Subcutaneous abdominal adipose tissue (tissue), 5 donors: ENCODE measurements at regions not wholly inside any gene's neighbourhood (a gene's known extent, or its start where the extent isn't known, plus 50 kb on each side); places are given as distances from the start of the nearest gene placed in this dataset.

Experiments used
- H3K27ac ChIP-seq: one replicate; pipeline ENCODE4 v1.7.0; 2013; ENCODE audit warnings: low read depth, mild to moderate bottlenecking, inconsistent platforms, low read length, moderate library complexity
- H3K27me3 ChIP-seq, 5 donors: one replicate each; pipeline ENCODE4 v1.7.0; 2013; ENCODE audit warnings: low read length in 5 of 5, inconsistent platforms in 1 of 5; ENCODE audit not compliant: control insufficient read depth in 5 of 5, insufficient read depth in 4 of 5
- H3K36me3 ChIP-seq, 5 donors: one replicate each; pipeline ENCODE4 v1.7.0; 2013; ENCODE audit warnings: low read length in 5 of 5; ENCODE audit not compliant: control insufficient read depth in 5 of 5, insufficient read depth in 5 of 5
- H3K4me1 ChIP-seq, 5 donors: one replicate each; pipeline ENCODE4 v1.7.0; 2013; ENCODE audit warnings: low read length in 5 of 5, mild to moderate bottlenecking in 3 of 5, moderate library complexity in 1 of 5; ENCODE audit not compliant: control insufficient read depth in 5 of 5, insufficient read depth in 5 of 5
- H3K4me3 ChIP-seq, 5 donors: one replicate each; pipeline ENCODE4 v1.7.0; 2013; ENCODE audit warnings: low read length in 5 of 5, low read depth in 1 of 5
- H3K9ac ChIP-seq, 5 donors: one replicate each; pipeline ENCODE4 v1.7.0; 2013; ENCODE audit warnings: low read length in 5 of 5, mild to moderate bottlenecking in 4 of 5, moderate library complexity in 3 of 5
- H3K9me3 ChIP-seq, 5 donors: one replicate each; pipeline ENCODE4 v1.7.0; 2013; ENCODE audit warnings: low read length in 5 of 5; ENCODE audit not compliant: control insufficient read depth in 5 of 5
- donor health status: healthy.
- donor health status: healthy.
- donor health status: healthy.
- donor health status: healthy.
- donor health status: healthy.

DNA sequence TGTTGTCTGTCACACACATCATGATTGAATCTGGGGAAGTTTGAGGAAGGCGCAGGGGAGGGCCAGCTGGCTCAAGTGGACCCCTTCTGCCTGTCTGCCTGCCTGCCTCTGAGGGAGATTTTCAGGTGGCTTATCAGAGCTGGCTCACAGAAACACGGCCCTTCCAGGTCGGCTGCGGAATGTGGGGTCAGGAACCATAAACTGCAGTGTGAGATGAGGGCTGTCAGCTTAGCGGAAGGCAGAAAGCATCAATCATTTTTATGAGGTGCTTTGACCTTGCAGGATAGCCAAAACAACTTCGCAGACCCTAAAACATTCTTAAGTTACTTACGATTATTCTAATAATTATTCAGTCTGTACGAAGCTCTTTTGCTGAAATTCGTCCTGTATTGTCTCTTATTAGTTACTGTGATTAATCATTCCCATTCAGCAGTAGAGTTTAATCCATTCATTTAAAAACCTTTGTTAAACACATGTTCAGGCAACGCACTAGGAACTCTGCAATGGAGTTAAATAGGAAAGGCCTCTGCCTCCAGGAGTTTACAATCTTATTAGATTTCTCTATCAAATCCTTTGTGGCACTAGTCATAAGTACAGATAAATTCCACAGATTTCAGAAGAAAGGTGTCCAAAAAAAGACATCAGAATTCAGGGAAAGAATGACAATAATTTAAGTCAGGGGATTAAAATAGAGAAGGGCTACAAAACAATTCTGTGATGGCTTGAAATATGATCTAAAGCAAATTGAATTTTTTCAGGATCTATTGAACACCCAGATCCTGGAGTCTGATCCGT is 371.6 kb downstream of the HRH4 start:
- no peaks in the 10 kb centered on the region for H3K4me1 ChIP-seq
- no peak overlapping the region for H3K9ac ChIP-seq
- no peaks in the 10 kb centered on the region for H3K9me3 ChIP-seq
- H3K36me3 ChIP-seq: no peaks in the 10 kb centered on the region
- no peak overlapping the region for H3K27ac ChIP-seq
- H3K27me3 ChIP-seq: peaks cover 0 to 2% (median 0%) of the 10 kb centered on the region in 5 donors
- no peak overlapping the region for H3K4me3 ChIP-seq

DNA sequence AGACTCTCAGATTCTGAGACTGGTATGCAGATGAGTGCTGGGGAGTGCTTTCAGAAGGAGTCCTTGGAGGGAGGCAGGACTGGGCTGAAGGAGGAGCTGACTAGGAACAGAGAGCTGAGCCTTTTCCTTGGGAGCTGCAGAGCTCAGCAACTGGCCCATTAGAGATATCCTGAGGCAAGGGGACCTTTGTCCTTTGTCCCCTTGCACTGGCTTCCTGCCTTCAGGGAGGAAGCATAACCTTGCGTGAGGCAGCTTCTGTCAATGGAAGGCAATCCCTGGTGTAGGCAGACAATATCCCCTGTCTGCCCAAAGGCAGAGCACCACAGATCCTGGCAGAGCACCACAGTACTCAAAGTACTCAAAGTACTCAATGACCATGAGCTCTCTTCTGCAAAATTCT is 375.3 kb downstream of the HRH4 start:
- Histone ChIP-seq H3K4me1 (no peaks in the 10 kb centered on the region), H3K27me3 (peaks cover 0 to 2% (median 0%) of the 10 kb centered on the region in 5 donors), H3K4me3 (no peak overlapping the region), H3K27ac (no peak overlapping the region), H3K36me3 (no peaks in the 10 kb centered on the region), H3K9me3 (no peaks in the 10 kb centered on the region), H3K9ac (no peak overlapping the region)

DNA sequence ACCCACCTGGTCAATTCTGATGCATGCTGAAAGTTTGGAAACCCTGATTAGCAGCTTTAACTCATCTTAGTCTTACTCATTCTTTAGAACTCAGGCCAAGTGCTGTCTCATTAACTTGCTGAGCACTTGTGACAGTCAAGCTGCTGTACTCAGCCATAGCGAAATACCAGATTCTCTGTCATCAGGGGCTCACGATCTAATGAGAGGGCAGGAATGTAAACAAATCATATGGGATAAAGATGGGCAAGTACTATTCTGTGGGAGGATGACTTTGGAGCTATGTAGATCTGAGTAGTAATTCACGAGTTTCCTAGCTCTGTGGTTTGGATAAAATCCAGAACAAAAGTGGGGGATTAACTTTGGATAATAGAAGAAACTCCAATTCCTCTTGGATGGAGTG is 376.6 kb downstream of the HRH4 start:
- no peaks in the 10 kb centered on the region for H3K4me1 ChIP-seq

DNA sequence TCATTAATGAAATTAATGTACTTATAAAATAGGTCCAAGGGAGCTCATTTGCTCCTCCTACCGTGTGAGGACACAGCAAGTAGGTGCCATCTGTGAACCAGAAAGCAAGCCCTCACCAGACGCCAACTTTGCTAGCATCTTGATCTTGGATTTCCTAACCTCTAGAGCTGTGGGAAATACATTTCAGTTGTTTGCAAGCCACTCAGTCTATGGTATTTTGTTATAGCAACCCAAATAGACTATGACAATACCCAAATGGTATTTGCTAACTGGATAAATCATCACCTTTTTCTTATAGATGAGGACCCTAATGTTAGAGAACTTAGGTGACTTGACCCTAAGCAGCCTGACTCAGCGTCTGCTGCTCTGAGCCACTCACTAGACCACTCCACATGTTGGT is 379.6 kb downstream of the HRH4 start:
- Histone ChIP-seq H3K9me3 (no peaks in the 10 kb centered on the region), H3K27me3 (peaks cover 0 to 2% (median 0%) of the 10 kb centered on the region in 5 donors), H3K4me3 (no peak overlapping the region), H3K9ac (no peak overlapping the region), H3K27ac (no peak overlapping the region), H3K4me1 (no peaks in the 10 kb centered on the region), H3K36me3 (no peaks in the 10 kb centered on the region)

More for the DNA sequence above, 376.6 kb downstream of the HRH4 start:
- no peak overlapping the region for H3K9ac ChIP-seq
- no peaks in the 10 kb centered on the region for H3K36me3 ChIP-seq
- H3K9me3 ChIP-seq: no peaks in the 10 kb centered on the region
- peaks cover 0 to 2% (median 0%) of the 10 kb centered on the region in 5 donors for H3K27me3 ChIP-seq
- H3K4me3 ChIP-seq: no peak overlapping the region
- H3K27ac ChIP-seq: no peak overlapping the region

DNA sequence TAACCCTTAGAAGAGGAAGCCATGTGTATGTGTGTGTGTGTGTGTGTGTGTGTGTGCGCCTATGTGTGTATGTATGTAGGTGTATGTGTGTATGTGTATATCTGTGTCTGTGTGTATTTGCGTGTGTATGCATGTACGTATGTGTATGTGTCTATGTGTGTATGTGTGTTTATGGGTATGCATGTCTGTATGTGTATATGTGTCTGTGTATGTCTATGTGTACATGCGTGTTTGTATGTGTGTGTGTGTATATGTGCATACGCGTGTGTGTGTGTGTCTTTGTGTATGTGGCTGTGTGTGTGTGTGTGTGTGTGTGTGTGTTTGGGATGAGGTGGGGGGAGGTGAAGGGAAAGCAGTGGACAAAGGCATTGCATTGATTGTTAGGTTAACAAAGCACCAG is 380.2 kb downstream of the HRH4 start:
- Histone ChIP-seq H3K27ac (no peak overlapping the region), H3K36me3 (no peaks in the 10 kb centered on the region), H3K9ac (no peak overlapping the region), H3K9me3 (no peaks in the 10 kb centered on the region), H3K4me1 (no peaks in the 10 kb centered on the region), H3K4me3 (no peak overlapping the region), H3K27me3 (peaks cover 0 to 2% (median 0%) of the 10 kb centered on the region in 5 donors)

DNA sequence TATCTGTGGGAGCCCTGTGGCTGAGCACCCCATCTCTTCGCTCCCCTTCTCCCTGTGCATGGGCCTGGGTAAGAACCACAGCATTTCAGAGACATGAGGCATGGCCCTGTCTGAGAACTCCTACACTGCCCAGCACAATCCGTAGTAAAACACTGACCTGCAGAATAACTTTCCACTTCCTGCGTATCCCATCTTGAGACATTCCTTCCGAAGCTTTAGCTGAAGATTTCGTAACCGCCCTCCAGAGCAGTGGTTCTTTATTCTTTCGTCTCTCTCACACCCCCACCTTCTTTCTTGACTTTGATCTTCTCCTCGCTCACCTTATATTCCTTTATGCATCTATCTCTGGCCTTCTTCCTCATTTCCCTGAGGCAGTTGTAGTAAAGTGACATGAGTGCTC is 381.1 kb downstream of the HRH4 start:
- no peak overlapping the region for H3K27ac ChIP-seq
- H3K4me1 ChIP-seq: no peaks in the 10 kb centered on the region
- no peak overlapping the region for H3K9ac ChIP-seq
- H3K4me3 ChIP-seq: no peak overlapping the region
- H3K9me3 ChIP-seq: no peaks in the 10 kb centered on the region
- H3K27me3 ChIP-seq: no peaks in the 10 kb centered on the region
- H3K36me3 ChIP-seq: no peaks in the 10 kb centered on the region

DNA sequence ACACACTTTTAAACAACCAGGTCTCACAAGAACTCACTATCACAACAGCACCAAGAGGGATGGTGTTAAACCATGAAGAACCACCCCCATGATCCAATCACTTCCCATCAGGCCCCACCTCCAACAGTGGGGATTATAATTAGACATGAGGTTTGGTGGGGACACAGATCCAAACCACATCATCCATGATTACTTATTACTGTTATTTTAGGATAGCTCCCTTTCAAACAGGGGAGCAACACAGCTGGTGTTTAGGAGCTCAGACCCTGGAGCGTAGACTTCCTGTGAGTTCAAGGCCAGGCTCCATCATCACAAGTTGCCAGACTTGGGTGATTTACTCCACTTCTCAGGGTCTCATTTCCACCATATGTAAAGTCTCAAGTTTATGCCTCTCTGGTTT is 382.7 kb downstream of the HRH4 start:
- Histone ChIP-seq H3K27me3 (no peaks in the 10 kb centered on the region), H3K9ac (no peak overlapping the region), H3K4me3 (no peak overlapping the region), H3K4me1 (no peaks in the 10 kb centered on the region), H3K36me3 (no peaks in the 10 kb centered on the region), H3K27ac (no peak overlapping the region), H3K9me3 (no peaks in the 10 kb centered on the region)

DNA sequence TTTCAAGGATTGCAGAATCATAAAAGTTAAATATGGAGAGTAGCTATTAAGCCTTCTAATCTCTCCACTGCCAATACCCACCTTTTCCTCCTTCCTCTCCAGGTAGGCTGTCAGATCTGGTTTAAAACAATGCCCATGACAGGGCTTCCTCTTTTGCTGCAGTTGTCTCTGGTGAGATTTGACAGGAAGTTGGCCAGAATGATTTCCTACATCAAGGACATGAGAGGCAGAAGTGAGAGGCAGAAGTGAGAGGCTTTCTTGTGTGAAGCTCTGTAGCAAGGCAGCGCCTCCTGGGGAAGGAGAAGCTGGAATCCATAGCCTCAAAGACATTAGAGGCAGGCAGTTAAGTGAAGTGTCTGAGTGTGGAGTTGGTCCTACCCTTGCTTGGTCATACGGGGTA is 385.7 kb downstream of the HRH4 start:
- Histone ChIP-seq H3K27me3 (no peaks in the 10 kb centered on the region), H3K36me3 (no peaks in the 10 kb centered on the region), H3K4me3 (no peak overlapping the region), H3K27ac (no peak overlapping the region), H3K9ac (no peak overlapping the region), H3K9me3 (no peaks in the 10 kb centered on the region), H3K4me1 (no peaks in the 10 kb centered on the region)

DNA sequence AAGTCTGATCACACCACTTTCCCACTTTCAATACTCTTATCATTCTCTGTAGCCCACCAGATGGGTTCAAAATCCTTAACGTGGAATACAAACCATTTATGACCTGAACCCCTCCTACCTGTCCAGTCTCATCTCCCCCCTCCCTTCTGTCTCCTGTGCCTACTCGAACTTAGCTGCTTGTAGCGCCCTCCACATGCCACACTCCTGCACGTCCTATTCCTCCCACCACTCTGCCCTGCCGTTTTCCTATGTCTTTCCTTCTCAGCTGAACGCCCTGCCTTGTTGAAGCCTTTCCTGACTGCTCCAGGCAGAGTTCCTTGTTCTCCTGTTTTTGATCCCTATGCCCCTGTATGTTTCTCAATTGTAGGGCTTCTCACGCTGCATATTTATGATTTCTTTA is 390.1 kb downstream of the HRH4 start:
- no peak overlapping the region for H3K9ac ChIP-seq
- H3K27ac ChIP-seq: no peak overlapping the region
- H3K27me3 ChIP-seq: no peaks in the 10 kb centered on the region
- no peaks in the 10 kb centered on the region for H3K9me3 ChIP-seq
- H3K4me1 ChIP-seq: no peaks in the 10 kb centered on the region
- H3K4me3 ChIP-seq: no peak overlapping the region
- H3K36me3 ChIP-seq: no peaks in the 10 kb centered on the region

DNA sequence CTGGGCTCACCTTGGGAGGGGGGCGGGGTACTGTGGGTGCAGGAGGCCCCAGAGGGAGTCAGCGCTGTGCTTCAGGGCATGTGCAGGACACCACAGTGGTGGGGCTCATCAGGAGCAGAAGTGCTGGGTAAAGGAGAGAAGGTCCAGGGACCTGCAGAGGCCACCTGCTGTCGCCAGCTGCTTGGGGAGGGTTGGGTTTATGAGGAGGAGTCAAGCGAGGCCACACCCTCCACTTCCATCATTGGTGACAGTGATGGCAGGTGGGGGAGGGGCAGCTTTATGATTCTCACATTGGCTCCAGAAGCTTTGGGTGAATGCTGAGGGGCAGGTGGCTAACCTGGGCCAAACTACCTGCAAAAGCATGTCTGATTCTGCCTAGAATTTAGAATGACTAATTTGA is 392.6 kb downstream of the HRH4 start:
- H3K4me1 ChIP-seq: no peaks in the 10 kb centered on the region
- no peak overlapping the region for H3K27ac ChIP-seq
- no peak overlapping the region for H3K9ac ChIP-seq
- no peak overlapping the region for H3K4me3 ChIP-seq
- no peaks in the 10 kb centered on the region for H3K36me3 ChIP-seq
- H3K9me3 ChIP-seq: no peaks in the 10 kb centered on the region
- H3K27me3 ChIP-seq: no peaks in the 10 kb centered on the region
